Tibial nerve (tissue), 4 donors: ENCODE measurements at regions not wholly inside any gene's neighbourhood (a gene's known extent, or its start where the extent isn't known, plus 50 kb on each side); places are given as distances from the start of the nearest gene placed in this dataset.

ENCODE experiments used
- DNase-seq, 2 donors: peaks; one replicate each; pipeline ENCODE4 v3.0.0-alpha.2; 2019; ENCODE audit warnings: low spot score in 2 of 2
- H3K27ac ChIP-seq, 4 donors: fragments of 200-600 bp; sonication (generic) in 3 of 4; one replicate each; pipeline ENCODE4 v1.5.1; 2017 to 2019; ENCODE audit warnings: mild to moderate bottlenecking in 1 of 4
- H3K27me3 ChIP-seq, 2 donors: fragments of 200-600 bp; sonication (generic) in 1 of 2; one replicate each; pipeline versions ENCODE4 v1.5.1 to v1.6.0; 2017 to 2019
- H3K36me3 ChIP-seq, 3 donors: fragments of 200-600 bp; sonication (generic); one replicate each; pipeline ENCODE4 v1.5.1; 2018 to 2019
- H3K4me1 ChIP-seq, 4 donors: fragments of 200-600 bp; sonication (generic) in 3 of 4; one replicate each; pipeline ENCODE4 v1.5.1; 2017 to 2019
- H3K4me3 ChIP-seq, 4 donors: fragments of 200-600 bp; sonication (generic) in 3 of 4; one replicate each; pipeline ENCODE4 v1.5.1; 2017 to 2019; ENCODE audit warnings: mild to moderate bottlenecking in 1 of 4, moderate library complexity in 1 of 4
- H3K9me3 ChIP-seq, 4 donors: fragments of 200-600 bp; sonication (generic) in 3 of 4; one replicate each; pipeline ENCODE4 v1.5.1; 2017 to 2019
- CTCF ChIP-seq, 5 experiments: fragments of 200-600 bp in 3 of 5; fragments of 450-650 bp in 2 of 5; sonication (generic) in 3 of 5; IDR thresholded peaks; one replicate each; pipeline ENCODE4 v1.5.1; 2016 to 2019; ENCODE audit warnings: antibody characterized with exemption in 5 of 5, mild to moderate bottlenecking in 3 of 5, moderate library complexity in 2 of 5
- EP300 ChIP-seq, 2 donors: sonication (generic); formaldehyde crosslinking; IDR thresholded peaks; one replicate each; pipeline ENCODE4 v1.6.1; 2017; ENCODE audit warnings: antibody characterized with exemption in 2 of 2, mild to moderate bottlenecking in 1 of 2
- POLR2A ChIP-seq, 2 donors: fragments of 450-650 bp; IDR thresholded peaks; one replicate each; pipeline ENCODE4 v1.6.1; 2017; ENCODE audit warnings: antibody characterized with exemption in 2 of 2, mild to moderate bottlenecking in 2 of 2, moderate library complexity in 2 of 2
- WGBS, 2 donors: methylation state at CpG; one replicate each; pipeline ENCODE4 v1.1.5; 2018; 5-methylcytosine and 5-hydroxymethylcytosine counted together

- H3K9me3 ChIP-seq, result no peaks in the 10 kb centered on the region
- 35 to 40% methylated on average over 14 of the region's 14 CpGs for WGBS, 2 donors
These were observed 224.7 kb downstream of the ZIC5 start for GRCh38 chr13:99746637-99747402.

GRCh38 chr13:99743094-99743493 is 228.5 kb downstream of the ZIC5 start:
- Histone ChIP-seq H3K4me1 (peaks cover 0 to 17% (median 0%) of the 10 kb centered on the region in 4 donors), H3K27me3 (no peaks in the 10 kb centered on the region), H3K27ac (no peak overlapping the region), H3K9me3 (no peaks in the 10 kb centered on the region), H3K4me3 (no peak overlapping the region), H3K36me3 (no peaks in the 10 kb centered on the region)
- WGBS, 2 donors, result 55 to 61% methylated on average over 4 of the region's 4 CpGs
- no peak for DNase-seq
- TF ChIP-seq POLR2A (IDR thresholded peaks at IDR 0.05) (no peak), EP300 (IDR thresholded peaks at IDR 0.05) (no peak), CTCF (IDR thresholded peaks at IDR 0.05) (no peak)

More at GRCh38 chr13:99746637-99747402, 224.7 kb downstream of the ZIC5 start:
- Histone ChIP-seq H3K36me3 (no peaks in the 10 kb centered on the region), H3K27me3 (no peaks in the 10 kb centered on the region), H3K4me3 (no peak overlapping the region), H3K27ac (no peak overlapping the region), H3K4me1 (peaks cover 0 to 15% (median 0%) of the 10 kb centered on the region in 4 donors)
- no peak for TF ChIP-seq POLR2A (IDR thresholded peaks at IDR 0.05)
- TF ChIP-seq EP300 (IDR thresholded peaks at IDR 0.05), result no peak
- TF ChIP-seq CTCF (IDR thresholded peaks at IDR 0.05), result no peak
- DNase-seq, result no peak

- H3K27me3 ChIP-seq, result no peaks in the 10 kb centered on the region
- H3K4me1 ChIP-seq, result peaks cover 0 to 17% (median 0%) of the 10 kb centered on the region in 4 donors
- no peaks in the 10 kb centered on the region for H3K9me3 ChIP-seq
- no peak for DNase-seq
- H3K4me3 ChIP-seq, result no peak overlapping the region
- no peaks in the 10 kb centered on the region for H3K36me3 ChIP-seq
- 26 to 36% methylated on average over 6 of the region's 6 CpGs for WGBS, 2 donors
- TF ChIP-seq POLR2A (IDR thresholded peaks at IDR 0.05), result no peak
- TF ChIP-seq EP300 (IDR thresholded peaks at IDR 0.05), result no peak
- no peak for TF ChIP-seq CTCF (IDR thresholded peaks at IDR 0.05)
- no peak overlapping the region for H3K27ac ChIP-seq
These were observed 229.6 kb downstream of the ZIC5 start for GRCh38 chr13:99741960-99742359.

- no peak for DNase-seq
- 60 to 68% methylated on average over 17 of the region's 17 CpGs for WGBS, 2 donors
- no peaks in the 10 kb centered on the region for H3K36me3 ChIP-seq
- H3K4me1 ChIP-seq, result peaks cover 0 to 17% (median 0%) of the 10 kb centered on the region in 4 donors
- H3K4me3 ChIP-seq, result no peak overlapping the region
- no peaks in the 10 kb centered on the region for H3K27me3 ChIP-seq
- no peaks in the 10 kb centered on the region for H3K9me3 ChIP-seq
- no peak for TF ChIP-seq CTCF (IDR thresholded peaks at IDR 0.05)
- TF ChIP-seq EP300 (IDR thresholded peaks at IDR 0.05), result no peak
- TF ChIP-seq POLR2A (IDR thresholded peaks at IDR 0.05), result no peak
- H3K27ac ChIP-seq, result no peak overlapping the region
These were observed 231.2 kb downstream of the ZIC5 start for GRCh38 chr13:99740251-99740979.

- H3K9me3 ChIP-seq, result no peaks in the 10 kb centered on the region
- 43 to 48% methylated on average over 4 of the region's 4 CpGs for WGBS, 2 donors
- H3K4me3 ChIP-seq, result no peak overlapping the region
- no peaks in the 10 kb centered on the region for H3K36me3 ChIP-seq
- peaks cover 0 to 17% (median 0%) of the 10 kb centered on the region in 4 donors for H3K4me1 ChIP-seq
- no peak for DNase-seq
- no peak overlapping the region for H3K27ac ChIP-seq
- TF ChIP-seq POLR2A (IDR thresholded peaks at IDR 0.05), result no peak
- H3K27me3 ChIP-seq, result no peaks in the 10 kb centered on the region
These were observed 232.9 kb downstream of the ZIC5 start for GRCh38 chr13:99738626-99739025.
